B cell (primary cell): ENCODE measurements at regions not wholly inside any gene's neighbourhood (a gene's known extent, or its start where the extent isn't known, plus 50 kb on each side); places are given as distances from the start of the nearest gene placed in this dataset.
"Not testable (repeated sequence)": the region's sequence is repeated elsewhere in the genome, so short reads cannot be mapped to it uniquely, and the experiment has no call there.

Experiments
- ATAC-seq: fragments of 200-7000 bp; cut with Tn5 transposase; one replicate; pipeline ENCODE4 v1.10.0; 2021; ENCODE audit warnings: low read depth, mild to moderate bottlenecking, moderate number of reproducible peaks, moderate library complexity
- CTCF ChIA-PET: fragments of 350-600 bp; sonication (Branson Sonifier 250); formaldehyde crosslinking; loops from one replicate; lab custom pipeline; 2021; ENCODE audit warnings: antibody characterized with exemption, inconsistent platforms; lab: Charles Lee
- POLR2A ChIA-PET: fragments of 350-600 bp; sonication (Branson Sonifier 250); formaldehyde crosslinking; loops from one replicate; lab custom pipeline; 2021; ENCODE audit warnings: antibody characterized with exemption; lab: Charles Lee
- DNase-seq: peaks from one replicate; pipeline ENCODE4 v3.0.0; 2013
- H2AFZ ChIP-seq: 2 replicates; pipeline ENCODE4 v1.6.1; 2012; ENCODE audit warnings: mild to moderate bottlenecking, low read depth, low read length; ENCODE audit not compliant: insufficient read depth, poor library complexity, severe bottlenecking
- H3K27ac ChIP-seq, 2 donors: 1 replicate in 1 of 2; 2 replicates in 1 of 2; pipeline ENCODE4 v1.5.1; 2012 to 2013; ENCODE audit warnings: low read length in 2 of 2, mild to moderate bottlenecking in 2 of 2, moderate library complexity in 1 of 2
- H3K27me3 ChIP-seq, 4 experiments: fragments of 200-600 bp in 1 of 4; sonication (generic) in 1 of 4; replicated peaks in 1 of 4; 1 replicate in 2 of 4; 2 replicates in 2 of 4; pipeline versions ENCODE4 v1.6.1 to v1.7.0; 2013 to 2016; ENCODE audit warnings: low read length in 3 of 4, mild to moderate bottlenecking in 2 of 4, mixed read lengths in 1 of 4, moderate library complexity in 1 of 4; ENCODE audit not compliant: insufficient read depth in 4 of 4, control insufficient read depth in 3 of 4; ENCODE audit errors: control extremely low read depth in 1 of 4
- H3K36me3 ChIP-seq, 2 experiments: replicated peaks in 1 of 2; 1 replicate in 1 of 2; 2 replicates in 1 of 2; pipeline versions ENCODE4 v1.6.1 to v1.7.1; 2013; ENCODE audit warnings: low read length in 1 of 2; ENCODE audit not compliant: insufficient read depth in 2 of 2, control insufficient read depth in 1 of 2; ENCODE audit errors: control extremely low read depth in 1 of 2, extremely low read depth in 1 of 2
- H3K4me1 ChIP-seq, 2 donors: fragments of 200-600 bp in 1 of 2; sonication (generic) in 1 of 2; 1 replicate in 1 of 2; 2 replicates in 1 of 2; pipeline versions ENCODE4 v1.5.1 to v1.6.1; 2013 to 2017; ENCODE audit warnings: low read length in 2 of 2; ENCODE audit not compliant: control insufficient read depth in 2 of 2, insufficient read depth in 2 of 2
- H3K4me2 ChIP-seq: replicated peaks from 2 replicates; pipeline ENCODE3; 2012; ENCODE audit warnings: mild to moderate bottlenecking, low read depth, low read length; ENCODE audit not compliant: poor library complexity, severe bottlenecking
- H3K4me3 ChIP-seq, 5 experiments: fragments of 200-600 bp in 1 of 5; sonication (generic) in 1 of 5; 1 replicate in 3 of 5; 2 replicates in 2 of 5; pipeline versions ENCODE4 v1.5.1 to v1.7.0; 2011 to 2016; ENCODE audit warnings: low read length in 4 of 5, mild to moderate bottlenecking in 4 of 5, low read depth in 2 of 5, control low read depth in 1 of 5, moderate library complexity in 1 of 5; ENCODE audit not compliant: insufficient read depth in 1 of 5; ENCODE audit errors: control extremely low read depth in 1 of 5, extremely low read depth in 1 of 5
- H3K79me2 ChIP-seq: fragments of 200-600 bp; sonication (generic); one replicate; pipeline ENCODE4 v1.6.0; 2016; ENCODE audit warnings: low read length; ENCODE audit not compliant: control insufficient read depth, insufficient read depth
- H3K9ac ChIP-seq: fragments of 200-600 bp; sonication (generic); 2 replicates; pipeline ENCODE4 v1.6.1; 2017; ENCODE audit warnings: mild to moderate bottlenecking, low read length, moderate library complexity
- H3K9me3 ChIP-seq, 3 donors: one replicate each; pipeline versions ENCODE4 v1.6.1 to v1.7.1; 2013; ENCODE audit warnings: low read length in 2 of 3; ENCODE audit not compliant: control insufficient read depth in 2 of 3, insufficient read depth in 1 of 3; ENCODE audit errors: control extremely low read depth in 1 of 3
- H4K20me1 ChIP-seq: 2 replicates; pipeline ENCODE4 v1.6.0; 2012; ENCODE audit warnings: mild to moderate bottlenecking, low read length; ENCODE audit not compliant: insufficient read depth, control insufficient read depth, poor library complexity, severe bottlenecking
- H3K27ac Mint-ChIP-seq: one replicate; pipeline ENCODE4 v1.8.0; 2021; ENCODE audit warnings: mixed read lengths
- H3K27me3 Mint-ChIP-seq: one replicate; pipeline ENCODE4 v1.8.0; 2021; ENCODE audit warnings: mixed read lengths
- H3K4me1 Mint-ChIP-seq: one replicate; pipeline ENCODE4 v1.8.0; 2021; ENCODE audit warnings: mixed read lengths
- H3K4me3 Mint-ChIP-seq: one replicate; pipeline ENCODE4 v1.8.0; 2021; ENCODE audit warnings: mixed read lengths
- H3K9me3 Mint-ChIP-seq: one replicate; pipeline ENCODE4 v1.8.0; 2022; ENCODE audit warnings: mixed read lengths; ENCODE audit not compliant: insufficient read depth
- EZH2 ChIP-seq: IDR thresholded peaks from 2 replicates; pipeline ENCODE4 v1.6.1; 2012; ENCODE audit warnings: borderline replicate concordance, low read depth, mild to moderate bottlenecking, moderate library complexity, low read length; ENCODE audit not compliant: insufficient read depth, poor library complexity, severe bottlenecking
- WGBS: methylation state at CpG from one replicate; pipeline ENCODE4 v1.1.5; 2013; ENCODE audit warnings: missing lambda C conversion rate; ENCODE audit not compliant: insufficient coverage; 5-methylcytosine and 5-hydroxymethylcytosine counted together
- intact Hi-C: fragments of 100-400 bp; cut with micrococcal nuclease; formaldehyde crosslinking; loops from one replicate; pipeline ENCODE4 v1.10.0; 2022
- TF ChIP-seq, protein P1 (sequence below): fragments of 200-600 bp; IDR thresholded peaks from one replicate; pipeline ENCODE4 v1.8.0; 2022; ENCODE audit warnings: antibody characterized with exemption, mild to moderate bottlenecking

DNA sequence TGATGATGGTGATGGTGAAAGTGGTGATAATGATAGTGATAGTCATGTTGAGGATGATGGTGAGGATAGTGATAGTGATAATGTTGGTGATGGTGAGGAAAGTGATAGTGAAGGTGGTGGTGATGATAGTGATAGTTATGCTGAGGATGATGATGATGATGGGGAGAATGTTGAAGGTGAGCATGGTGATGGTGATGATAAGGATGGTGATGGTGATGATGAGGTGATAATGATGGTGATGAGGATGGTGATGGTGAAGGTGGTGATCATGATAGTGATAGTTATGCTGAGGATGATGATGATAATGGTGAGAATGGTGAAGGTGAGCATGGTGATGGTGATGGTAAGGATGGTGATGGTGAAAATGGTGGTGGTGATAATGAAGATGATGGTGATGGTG lies 64.9 kb upstream of the ZNF337 start:
- Histone ChIP-seq H4K20me1 (no peaks in the 10 kb centered on the region), H3K27ac (no peak overlapping the region), H3K36me3 (no peaks in the 10 kb centered on the region), H3K9ac (no peak overlapping the region), H2AFZ (no peak overlapping the region), H3K9me3 (no peaks in the 10 kb centered on the region), H3K4me1 (no peaks in the 10 kb centered on the region), H3K4me2 (no peak overlapping the region), H3K27me3 (no peaks in the 10 kb centered on the region), H3K79me2 (no peaks in the 10 kb centered on the region), H3K4me3 (no peak overlapping the region)
- ChIA-PET POLR2A (no interaction called here), CTCF (no interaction called here)
- DNase-seq (no peak), ATAC-seq (no peak)
- no peak overlapping the region for H3K27ac Mint-ChIP-seq
- no peak for TF ChIP-seq EZH2
- TF ChIP-seq, protein P1, sequence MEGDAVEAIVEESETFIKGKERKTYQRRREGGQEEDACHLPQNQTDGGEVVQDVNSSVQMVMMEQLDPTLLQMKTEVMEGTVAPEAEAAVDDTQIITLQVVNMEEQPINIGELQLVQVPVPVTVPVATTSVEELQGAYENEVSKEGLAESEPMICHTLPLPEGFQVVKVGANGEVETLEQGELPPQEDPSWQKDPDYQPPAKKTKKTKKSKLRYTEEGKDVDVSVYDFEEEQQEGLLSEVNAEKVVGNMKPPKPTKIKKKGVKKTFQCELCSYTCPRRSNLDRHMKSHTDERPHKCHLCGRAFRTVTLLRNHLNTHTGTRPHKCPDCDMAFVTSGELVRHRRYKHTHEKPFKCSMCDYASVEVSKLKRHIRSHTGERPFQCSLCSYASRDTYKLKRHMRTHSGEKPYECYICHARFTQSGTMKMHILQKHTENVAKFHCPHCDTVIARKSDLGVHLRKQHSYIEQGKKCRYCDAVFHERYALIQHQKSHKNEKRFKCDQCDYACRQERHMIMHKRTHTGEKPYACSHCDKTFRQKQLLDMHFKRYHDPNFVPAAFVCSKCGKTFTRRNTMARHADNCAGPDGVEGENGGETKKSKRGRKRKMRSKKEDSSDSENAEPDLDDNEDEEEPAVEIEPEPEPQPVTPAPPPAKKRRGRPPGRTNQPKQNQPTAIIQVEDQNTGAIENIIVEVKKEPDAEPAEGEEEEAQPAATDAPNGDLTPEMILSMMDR: no peak
- H3K4me1 Mint-ChIP-seq: no peaks in the 10 kb centered on the region
- intact Hi-C loops: no loop called here
- no peak overlapping the region for H3K4me3 Mint-ChIP-seq
- H3K9me3 Mint-ChIP-seq: no peaks in the 10 kb centered on the region
- H3K27me3 Mint-ChIP-seq: no peaks in the 10 kb centered on the region

DNA sequence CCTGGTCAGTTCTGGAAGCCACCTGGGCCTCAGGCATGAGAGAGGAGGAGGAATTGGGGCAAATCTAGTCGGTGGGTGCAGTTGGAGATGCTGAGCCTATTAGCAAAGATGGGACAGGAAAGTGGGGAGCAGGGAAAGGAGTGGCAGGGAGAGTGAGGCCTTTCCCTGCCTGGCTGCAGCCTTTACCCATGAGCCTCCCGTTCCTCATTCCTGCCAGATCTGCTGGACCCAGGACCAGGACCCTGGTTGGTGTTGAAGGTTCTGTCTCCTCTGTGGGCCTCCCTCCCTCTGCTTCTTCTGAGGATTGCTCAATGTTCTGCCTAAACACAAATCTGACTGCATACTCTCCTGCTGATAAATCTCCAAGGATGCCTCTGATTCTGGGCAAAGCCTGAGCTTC lies 64.4 kb upstream of the ZNF337 start:
- WGBS: 100% methylated on average over 1 of the region's 2 CpGs
- H3K27me3 ChIP-seq, H3K27ac Mint-ChIP-seq, H2AFZ ChIP-seq, H3K79me2 ChIP-seq, H3K9ac ChIP-seq, H3K27me3 Mint-ChIP-seq, H3K4me1 ChIP-seq, H3K4me3 Mint-ChIP-seq, H3K36me3 ChIP-seq, H3K9me3 ChIP-seq, H4K20me1 ChIP-seq, H3K4me2 ChIP-seq, CTCF ChIA-PET, POLR2A ChIA-PET, H3K9me3 Mint-ChIP-seq, ATAC-seq, H3K27ac ChIP-seq, DNase-seq, H3K4me1 Mint-ChIP-seq, H3K4me3 ChIP-seq, intact Hi-C loops: not testable (repeated sequence)
